Calu3 (cell line): ENCODE measurements at regions not wholly inside any gene's neighbourhood (a gene's known extent, or its start where the extent isn't known, plus 50 kb on each side); places are given as distances from the start of the nearest gene placed in this dataset.
"Not testable (repeated sequence)": the region's sequence is repeated elsewhere in the genome, so short reads cannot be mapped to it uniquely, and the experiment has no call there.

Source experiments
- BruUV-seq: library from RNA; stranded (reverse); fragments of 400-500 nt; replicated peaks from 2 replicates; lab custom pipeline; 2021; lab: Mats Ljungman, UMichigan
- CTCF ChIA-PET: fragments of 300-600 bp; sonication (Branson Sonifier 250); formaldehyde crosslinking; loops from one replicate; lab custom pipeline; 2022; ENCODE audit warnings: antibody characterized with exemption; lab: Charles Lee
- DNase-seq: peaks from one replicate; pipeline ENCODE4 v3.0.0; 2022
- H3K27ac Mint-ChIP-seq: one replicate; pipeline ENCODE4 v1.8.0; 2022; ENCODE audit warnings: mixed read lengths; ENCODE audit not compliant: unreplicated experiment
- H3K27me3 Mint-ChIP-seq: one replicate; pipeline ENCODE4 v1.8.0; 2022; ENCODE audit warnings: mixed read lengths; ENCODE audit not compliant: unreplicated experiment
- H3K36me3 Mint-ChIP-seq: one replicate; pipeline ENCODE4 v1.8.0; 2022; ENCODE audit warnings: mild to moderate bottlenecking, moderate library complexity, mixed read lengths; ENCODE audit not compliant: insufficient read depth, unreplicated experiment
- H3K4me1 Mint-ChIP-seq: one replicate; pipeline ENCODE4 v1.8.0; 2022; ENCODE audit warnings: mild to moderate bottlenecking, low read depth, mixed read lengths; ENCODE audit not compliant: unreplicated experiment
- H3K4me3 Mint-ChIP-seq: one replicate; pipeline ENCODE4 v1.8.0; 2022; ENCODE audit warnings: mild to moderate bottlenecking, low read depth, moderate library complexity, mixed read lengths; ENCODE audit not compliant: unreplicated experiment
- H3K9me3 Mint-ChIP-seq: one replicate; pipeline ENCODE4 v1.8.0; 2022; ENCODE audit warnings: low read depth, mixed read lengths; ENCODE audit not compliant: unreplicated experiment
- CTCF ChIP-seq: fragments of 200-600 bp; IDR thresholded peaks from one replicate; pipeline ENCODE4 v1.8.0; 2022; ENCODE audit warnings: antibody characterized with exemption; ENCODE audit not compliant: unreplicated experiment
- intact Hi-C: fragments of 100-400 bp; cut with micrococcal nuclease; formaldehyde crosslinking; loops from one replicate; pipeline ENCODE4 v1.10.0; 2022; ENCODE audit not compliant: unreplicated experiment

- Mint-ChIP-seq H3K27ac (no peak overlapping the region), H3K4me3 (no peak overlapping the region), H3K36me3 (peaks cover 4% of the 10 kb centered on the region), H3K9me3 (peaks cover 11% of the 10 kb centered on the region), H3K4me1 (no peaks in the 10 kb centered on the region), H3K27me3 (no peaks in the 10 kb centered on the region)
- CTCF ChIA-PET, result interaction anchor here (0.6 to 1.5 kb wide), 4 partner anchors 131 to 272 kb away, joined by 3 to 6 read pairs (median 3); no protein-coding TSS in a partner anchor
- peak; percentile 53 for DNase-seq
- intact Hi-C loops, result loop anchor here (1.0 kb wide), 1 partner anchor 272 kb away; no protein-coding TSS in a partner anchor
- TF ChIP-seq CTCF, result peak; percentile 45
- no TSS peak for BruUV-seq
Observed at GRCh38 chr2:238513346-238513745, 86.6 kb downstream of the ASB1 start.

GRCh38 chr2:238514024-238514423 is 87.3 kb downstream of the ASB1 start:
- H3K27ac Mint-ChIP-seq, H3K4me1 Mint-ChIP-seq, H3K27me3 Mint-ChIP-seq, H3K4me3 Mint-ChIP-seq, intact Hi-C loops, H3K36me3 Mint-ChIP-seq, DNase-seq, BruUV-seq: not testable (repeated sequence)
- CTCF ChIA-PET, result interaction anchor here (0.6 to 1.5 kb wide), 4 partner anchors 130 to 271 kb away, joined by 3 to 6 read pairs (median 3); no protein-coding TSS in a partner anchor
- H3K9me3 Mint-ChIP-seq, result peaks cover 11% of the 10 kb centered on the region

GRCh38 chr2:238515377-238515776 is 88.7 kb downstream of the ASB1 start:
- no peak overlapping the region for H3K4me3 Mint-ChIP-seq
- DNase-seq, result no peak
- no peak for TF ChIP-seq CTCF
- intact Hi-C loops, result no loop called here
- H3K27me3 Mint-ChIP-seq, result no peaks in the 10 kb centered on the region
- no peak overlapping the region for H3K27ac Mint-ChIP-seq
- CTCF ChIA-PET, result no interaction called here
- peaks cover 11% of the 10 kb centered on the region for H3K9me3 Mint-ChIP-seq
- no TSS peak for BruUV-seq
- no peaks in the 10 kb centered on the region for H3K36me3 Mint-ChIP-seq
- H3K4me1 Mint-ChIP-seq, result no peaks in the 10 kb centered on the region

GRCh38 chr2:238517209-238517608 is 90.5 kb downstream of the ASB1 start:
- H3K27me3 Mint-ChIP-seq, result no peaks in the 10 kb centered on the region
- no peaks in the 10 kb centered on the region for H3K36me3 Mint-ChIP-seq
- intact Hi-C loops, result no loop called here
- CTCF ChIA-PET, result interaction anchor here (0.7 kb wide), 1 partner anchor 97 kb away, joined by 5 read pairs; no protein-coding TSS in a partner anchor
- BruUV-seq, result no TSS peak
- no peak for TF ChIP-seq CTCF
- H3K27ac Mint-ChIP-seq, result no peak overlapping the region
- H3K9me3 Mint-ChIP-seq, result peaks cover 11% of the 10 kb centered on the region
- H3K4me1 Mint-ChIP-seq, result no peaks in the 10 kb centered on the region
- DNase-seq, result no peak
- H3K4me3 Mint-ChIP-seq, result no peak overlapping the region

GRCh38 chr2:238518172-238518820 is 91.6 kb downstream of the ASB1 start:
- no peak overlapping the region for H3K4me3 Mint-ChIP-seq
- intact Hi-C loops, result no loop called here

More at GRCh38 chr2:238518172-238518820, 91.6 kb downstream of the ASB1 start:
- CTCF ChIA-PET, result interaction anchor here (0.6 kb wide), 1 partner anchor 81 kb away, joined by 3 read pairs; no protein-coding TSS in a partner anchor
- H3K36me3 Mint-ChIP-seq, result no peaks in the 10 kb centered on the region
- no peaks in the 10 kb centered on the region for H3K27me3 Mint-ChIP-seq
- no peak overlapping the region for H3K27ac Mint-ChIP-seq
- no peaks in the 10 kb centered on the region for H3K4me1 Mint-ChIP-seq
- DNase-seq, result no peak
- TF ChIP-seq CTCF, result no peak
- peaks cover 14% of the 10 kb centered on the region for H3K9me3 Mint-ChIP-seq
- no TSS peak for BruUV-seq
